H9 (cell line): ENCODE measurements at regions not wholly inside any gene's neighbourhood (a gene's known extent, or its start where the extent isn't known, plus 50 kb on each side); places are given as distances from the start of the nearest gene placed in this dataset.

Source experiments
- DNase-seq: peaks from one replicate; pipeline ENCODE4 v3.0.0-alpha.2; 2017
- H2AFZ ChIP-seq: one replicate; pipeline ENCODE4 v1.6.1; 2013; ENCODE audit warnings: mild to moderate bottlenecking, low read length, control low read depth, moderate library complexity
- H2AK5ac ChIP-seq: 2 replicates; pipeline ENCODE4 v1.6.1; 2013; ENCODE audit warnings: low read length, control low read depth, mixed read lengths; ENCODE audit not compliant: insufficient read length
- H2BK120ac ChIP-seq: one replicate; pipeline ENCODE4 v1.6.1; 2013; ENCODE audit warnings: low read depth, mild to moderate bottlenecking, low read length, control low read depth, inconsistent platforms; ENCODE audit not compliant: poor library complexity, severe bottlenecking
- H2BK12ac ChIP-seq: 2 replicates; pipeline ENCODE4 v1.6.1; 2013; ENCODE audit warnings: low read length, control low read depth, mixed read lengths, low read depth; ENCODE audit not compliant: insufficient read length
- H2BK15ac ChIP-seq: 2 replicates; pipeline ENCODE4 v1.6.1; 2013; ENCODE audit warnings: low read depth, low read length, control low read depth
- H2BK20ac ChIP-seq: one replicate; pipeline ENCODE4 v1.6.1; 2013; ENCODE audit warnings: low read depth, mild to moderate bottlenecking, low read length, control low read depth, inconsistent platforms; ENCODE audit not compliant: poor library complexity, severe bottlenecking
- H2BK5ac ChIP-seq: 2 replicates; pipeline ENCODE4 v1.6.1; 2013; ENCODE audit warnings: low read length, control low read depth, mixed read lengths; ENCODE audit not compliant: insufficient read length
- H3K14ac ChIP-seq: 2 replicates; pipeline ENCODE4 v1.6.1; 2013; ENCODE audit warnings: low read length, control low read depth; ENCODE audit not compliant: insufficient read depth
- H3K18ac ChIP-seq: 2 replicates; pipeline ENCODE4 v1.6.1; 2013; ENCODE audit warnings: low read depth, mild to moderate bottlenecking, mixed read lengths, low read length, control low read depth; ENCODE audit not compliant: insufficient read length
- H3K23ac ChIP-seq: 2 replicates; pipeline ENCODE4 v1.6.1; 2013; ENCODE audit warnings: low read length, control low read depth, mixed read lengths, low read depth; ENCODE audit not compliant: insufficient read length
- H3K23me2 ChIP-seq: 2 replicates; pipeline ENCODE4 v1.6.1; 2013; ENCODE audit warnings: low read depth, mild to moderate bottlenecking, mixed read lengths, low read length, control low read depth; ENCODE audit not compliant: insufficient read length, poor library complexity, severe bottlenecking
- H3K27ac ChIP-seq: 2 replicates; pipeline ENCODE4 v1.5.1; 2013; ENCODE audit warnings: low read length, control low read depth, mixed read lengths, low read depth; ENCODE audit not compliant: insufficient read length
- H3K27me3 ChIP-seq: 2 replicates; pipeline ENCODE4 v1.6.1; 2013; ENCODE audit warnings: low read length, control low read depth, inconsistent platforms; ENCODE audit not compliant: insufficient read depth
- H3K4ac ChIP-seq: 2 replicates; pipeline ENCODE4 v1.6.1; 2013; ENCODE audit warnings: low read depth, mild to moderate bottlenecking, control low read depth, inconsistent platforms, low read length, moderate library complexity
- H3K4me1 ChIP-seq: 2 replicates; pipeline ENCODE4 v1.6.1; 2013; ENCODE audit warnings: low read length, control low read depth, inconsistent platforms; ENCODE audit not compliant: insufficient read depth
- H3K4me2 ChIP-seq: 2 replicates; pipeline ENCODE4 v1.6.1; 2013; ENCODE audit warnings: low read length, control low read depth, mixed read lengths; ENCODE audit not compliant: insufficient read length, insufficient read depth
- H3K56ac ChIP-seq: 2 replicates; pipeline ENCODE4 v1.6.1; 2013; ENCODE audit warnings: low read depth, mild to moderate bottlenecking, mixed read lengths, low read length, control low read depth; ENCODE audit not compliant: insufficient read length
- H3K79me1 ChIP-seq: 2 replicates; pipeline ENCODE4 v1.6.1; 2013; ENCODE audit warnings: low read depth, mild to moderate bottlenecking, moderate library complexity, low read length, control low read depth, inconsistent platforms; ENCODE audit not compliant: insufficient read depth, poor library complexity, severe bottlenecking
- H3K79me2 ChIP-seq: 2 replicates; pipeline ENCODE4 v1.6.1; 2013; ENCODE audit warnings: low read length, control low read depth, inconsistent platforms; ENCODE audit not compliant: insufficient read depth
- H3K9ac ChIP-seq: 2 replicates; pipeline ENCODE4 v1.6.1; 2013; ENCODE audit warnings: low read length, control low read depth, mixed read lengths; ENCODE audit not compliant: insufficient read length; ENCODE audit errors: extremely low read depth
- H3K9me3 ChIP-seq: one replicate; pipeline ENCODE4 v1.6.1; 2013; ENCODE audit warnings: low read depth, low read length, inconsistent platforms; ENCODE audit not compliant: control insufficient read depth
- H3T11ph ChIP-seq: one replicate; pipeline ENCODE4 v1.6.1; 2013; ENCODE audit warnings: mild to moderate bottlenecking, low read length, control low read depth, inconsistent platforms
- H4K20me1 ChIP-seq: one replicate; pipeline ENCODE4 v1.6.1; 2013; ENCODE audit not compliant: control insufficient read depth, insufficient read length, insufficient read depth
- H4K5ac ChIP-seq: 2 replicates; pipeline ENCODE4 v1.6.1; 2013; ENCODE audit warnings: low read depth, mild to moderate bottlenecking, mixed read lengths, low read length, control low read depth; ENCODE audit not compliant: insufficient read length
- H4K8ac ChIP-seq: replicated peaks from 2 replicates; pipeline ENCODE4 v1.6.1; 2013; ENCODE audit warnings: low read length, control low read depth, mixed read lengths, low read depth; ENCODE audit not compliant: insufficient read length
- H4K91ac ChIP-seq: 2 replicates; pipeline ENCODE4 v1.6.1; 2013; ENCODE audit warnings: low read depth, mild to moderate bottlenecking, moderate library complexity, mixed read lengths, low read length, control low read depth; ENCODE audit not compliant: insufficient read length
- H3K27ac Mint-ChIP-seq, 3 experiments: 2 replicates in 2 of 3; 3 replicates in 1 of 3; pipeline ENCODE4 v1.8.0; 2020 to 2021; ENCODE audit warnings: mixed read lengths in 3 of 3, mild to moderate bottlenecking in 1 of 3, moderate library complexity in 1 of 3
- H3K27me3 Mint-ChIP-seq: 2 replicates; pipeline ENCODE4 v1.8.0; 2021; ENCODE audit warnings: low read depth, mild to moderate bottlenecking, moderate library complexity, mixed read lengths
- H3K36me3 Mint-ChIP-seq, 3 experiments: 2 replicates in 2 of 3; 3 replicates in 1 of 3; pipeline ENCODE4 v1.8.0; 2020 to 2021; ENCODE audit warnings: low read depth in 3 of 3, mixed read lengths in 3 of 3; ENCODE audit not compliant: insufficient read depth in 1 of 3
- H3K4me1 Mint-ChIP-seq, 2 experiments: 2 replicates each; pipeline ENCODE4 v1.8.0; 2020; ENCODE audit warnings: mixed read lengths in 2 of 2
- H3K4me3 Mint-ChIP-seq, 2 experiments: 2 replicates in 1 of 2; 3 replicates in 1 of 2; pipeline ENCODE4 v1.8.0; 2020 to 2021; ENCODE audit warnings: mild to moderate bottlenecking in 2 of 2, mixed read lengths in 2 of 2, moderate library complexity in 1 of 2
- H3K9me3 Mint-ChIP-seq, 2 experiments: 2 replicates in 1 of 2; 3 replicates in 1 of 2; pipeline ENCODE4 v1.8.0; 2020; ENCODE audit warnings: mild to moderate bottlenecking in 2 of 2, mixed read lengths in 2 of 2, moderate library complexity in 1 of 2
- WGBS: extraction: QIAGEN DNeasy Blood & Tissue Kit; methylation state at CpG from one replicate; pipeline ENCODE4 v1.1.7; 2013; ENCODE audit warnings: missing lambda C conversion rate, low lambda C conversion rate, mixed read lengths; ENCODE audit not compliant: insufficient read length; ENCODE audit errors: extremely low coverage; 5-methylcytosine and 5-hydroxymethylcytosine counted together
- TF ChIP-seq, protein P1 (sequence below): fragments of 200-600 bp; sonication (generic); conservative IDR thresholded peaks from 3 replicates; pipeline ENCODE4 v1.8.0; 2021; ENCODE audit warnings: antibody characterized with exemption, mild to moderate bottlenecking

DNA sequence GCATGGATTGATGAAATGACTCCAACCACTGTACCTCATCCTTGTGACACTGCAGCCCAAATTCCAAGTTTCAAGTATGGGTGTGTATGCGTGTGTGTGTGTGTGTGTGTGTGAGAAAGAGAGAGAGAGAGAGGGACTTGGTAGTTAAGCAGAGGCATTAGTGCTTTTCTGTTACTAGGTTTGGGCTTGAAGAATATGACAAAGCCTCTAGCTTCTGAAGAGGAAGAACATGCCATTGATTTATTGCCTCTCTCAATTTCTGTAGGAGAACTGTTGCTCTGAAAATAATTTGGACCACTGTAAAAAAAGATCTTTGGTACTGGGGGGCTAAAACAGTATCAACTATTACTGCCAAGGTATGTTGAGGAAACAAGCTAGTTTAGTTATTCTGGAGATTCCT, 139.2 kb downstream of the AQP9 start:
- H3K79me1 ChIP-seq, result no peaks in the 10 kb centered on the region
- WGBS, result no CpG with 5 or more reads among the region's 1 CpG
- no peak overlapping the region for H3K18ac ChIP-seq
- H3K36me3 Mint-ChIP-seq, result no peaks in the 10 kb centered on the region
- H3K4me1 Mint-ChIP-seq, result peaks cover 11 to 14% of the 10 kb centered on the region in 2 experiments
- no peaks in the 10 kb centered on the region for H3K79me2 ChIP-seq
- no peak overlapping the region for H3K27ac ChIP-seq
- no peaks in the 10 kb centered on the region; the same call in 1 of the 2 replicates for H3K4me1 ChIP-seq
- H3K4ac ChIP-seq, result no peak overlapping the region
- no peak overlapping the region for H2BK15ac ChIP-seq
- no peaks in the 10 kb centered on the region for H3K27me3 ChIP-seq
- H4K20me1 ChIP-seq, result no peaks in the 10 kb centered on the region
- no peak overlapping the region for H3K9ac ChIP-seq
- H2AFZ ChIP-seq, result no peak overlapping the region
- no peak overlapping the region for H4K5ac ChIP-seq
- H3K23me2 ChIP-seq, result no peaks in the 10 kb centered on the region
- no peak overlapping the region for H3T11ph ChIP-seq
- H4K8ac ChIP-seq, result no peak overlapping the region
- no peak overlapping the region for H2BK20ac ChIP-seq
- no peaks in the 10 kb centered on the region for H3K9me3 Mint-ChIP-seq
- H3K9me3 ChIP-seq, result no peaks in the 10 kb centered on the region
- no peak for DNase-seq
- no peak overlapping the region for H2BK120ac ChIP-seq
- H2BK12ac ChIP-seq, result no peak overlapping the region
- H3K27ac Mint-ChIP-seq, result no peak overlapping the region
- no peak overlapping the region for H2BK5ac ChIP-seq
- H4K91ac ChIP-seq, result no peak overlapping the region
- no peak overlapping the region for H3K23ac ChIP-seq
- H3K4me3 Mint-ChIP-seq, result no peak overlapping the region
- no peak overlapping the region for H3K56ac ChIP-seq
- no peak overlapping the region for H3K14ac ChIP-seq
- no peak overlapping the region for H2AK5ac ChIP-seq
- H3K4me2 ChIP-seq, result no peak overlapping the region
- TF ChIP-seq, protein P1, sequence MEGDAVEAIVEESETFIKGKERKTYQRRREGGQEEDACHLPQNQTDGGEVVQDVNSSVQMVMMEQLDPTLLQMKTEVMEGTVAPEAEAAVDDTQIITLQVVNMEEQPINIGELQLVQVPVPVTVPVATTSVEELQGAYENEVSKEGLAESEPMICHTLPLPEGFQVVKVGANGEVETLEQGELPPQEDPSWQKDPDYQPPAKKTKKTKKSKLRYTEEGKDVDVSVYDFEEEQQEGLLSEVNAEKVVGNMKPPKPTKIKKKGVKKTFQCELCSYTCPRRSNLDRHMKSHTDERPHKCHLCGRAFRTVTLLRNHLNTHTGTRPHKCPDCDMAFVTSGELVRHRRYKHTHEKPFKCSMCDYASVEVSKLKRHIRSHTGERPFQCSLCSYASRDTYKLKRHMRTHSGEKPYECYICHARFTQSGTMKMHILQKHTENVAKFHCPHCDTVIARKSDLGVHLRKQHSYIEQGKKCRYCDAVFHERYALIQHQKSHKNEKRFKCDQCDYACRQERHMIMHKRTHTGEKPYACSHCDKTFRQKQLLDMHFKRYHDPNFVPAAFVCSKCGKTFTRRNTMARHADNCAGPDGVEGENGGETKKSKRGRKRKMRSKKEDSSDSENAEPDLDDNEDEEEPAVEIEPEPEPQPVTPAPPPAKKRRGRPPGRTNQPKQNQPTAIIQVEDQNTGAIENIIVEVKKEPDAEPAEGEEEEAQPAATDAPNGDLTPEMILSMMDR, result no peak
- no peaks in the 10 kb centered on the region for H3K27me3 Mint-ChIP-seq
